ENCODE measurements at regions not wholly inside any gene's neighbourhood (a gene's known extent, or its start where the extent isn't known, plus 50 kb on each side); places are given as distances from the start of the nearest gene placed in this dataset.

- TF ChIP-seq, protein P1, sequence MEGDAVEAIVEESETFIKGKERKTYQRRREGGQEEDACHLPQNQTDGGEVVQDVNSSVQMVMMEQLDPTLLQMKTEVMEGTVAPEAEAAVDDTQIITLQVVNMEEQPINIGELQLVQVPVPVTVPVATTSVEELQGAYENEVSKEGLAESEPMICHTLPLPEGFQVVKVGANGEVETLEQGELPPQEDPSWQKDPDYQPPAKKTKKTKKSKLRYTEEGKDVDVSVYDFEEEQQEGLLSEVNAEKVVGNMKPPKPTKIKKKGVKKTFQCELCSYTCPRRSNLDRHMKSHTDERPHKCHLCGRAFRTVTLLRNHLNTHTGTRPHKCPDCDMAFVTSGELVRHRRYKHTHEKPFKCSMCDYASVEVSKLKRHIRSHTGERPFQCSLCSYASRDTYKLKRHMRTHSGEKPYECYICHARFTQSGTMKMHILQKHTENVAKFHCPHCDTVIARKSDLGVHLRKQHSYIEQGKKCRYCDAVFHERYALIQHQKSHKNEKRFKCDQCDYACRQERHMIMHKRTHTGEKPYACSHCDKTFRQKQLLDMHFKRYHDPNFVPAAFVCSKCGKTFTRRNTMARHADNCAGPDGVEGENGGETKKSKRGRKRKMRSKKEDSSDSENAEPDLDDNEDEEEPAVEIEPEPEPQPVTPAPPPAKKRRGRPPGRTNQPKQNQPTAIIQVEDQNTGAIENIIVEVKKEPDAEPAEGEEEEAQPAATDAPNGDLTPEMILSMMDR (conservative IDR thresholded peaks at IDR 0.05), result no peak
- no peak for TF ChIP-seq ZFX (IDR thresholded peaks at IDR 0.05)
These were observed 393.4 kb downstream of the HAPSTR1 start for GRCh38 chr16:9484881-9485280.

Measured in C4-2B (cell line).